ENCODE measurements at regions not wholly inside any gene's neighbourhood (a gene's known extent, or its start where the extent isn't known, plus 50 kb on each side); places are given as distances from the start of the nearest gene placed in this dataset.

- TF ChIP-seq CTCF (optimal IDR thresholded peaks at IDR 0.05 in 1 of 3, IDR thresholded peaks at IDR 0.05 in 1 of 3, conservative IDR thresholded peaks at IDR 0.05 in 1 of 3; ENCODE audit: extremely low read depth in 1 of 3, insufficient read depth in 2 of 3, low read length in 3 of 3) (no peak), EZH2 (IDR thresholded peaks at IDR 0.05; ENCODE audit: low read length) (no peak)
Observed at GRCh38 chrX:45577361-45577760, 376.7 kb upstream of the DIPK2B start.
